HG03575 (cell line): ENCODE measurements at regions not wholly inside any gene's neighbourhood (a gene's known extent, or its start where the extent isn't known, plus 50 kb on each side); places are given as distances from the start of the nearest gene placed in this dataset.

Experiments used
- ATAC-seq: cut with Tn5 transposase; IDR thresholded peaks from one replicate; pipeline ENCODE4 v1.9.1; 2021; ENCODE audit not compliant: unreplicated experiment, insufficient number of reproducible peaks, low FRiP score; ENCODE audit errors: extremely low read depth

DNA sequence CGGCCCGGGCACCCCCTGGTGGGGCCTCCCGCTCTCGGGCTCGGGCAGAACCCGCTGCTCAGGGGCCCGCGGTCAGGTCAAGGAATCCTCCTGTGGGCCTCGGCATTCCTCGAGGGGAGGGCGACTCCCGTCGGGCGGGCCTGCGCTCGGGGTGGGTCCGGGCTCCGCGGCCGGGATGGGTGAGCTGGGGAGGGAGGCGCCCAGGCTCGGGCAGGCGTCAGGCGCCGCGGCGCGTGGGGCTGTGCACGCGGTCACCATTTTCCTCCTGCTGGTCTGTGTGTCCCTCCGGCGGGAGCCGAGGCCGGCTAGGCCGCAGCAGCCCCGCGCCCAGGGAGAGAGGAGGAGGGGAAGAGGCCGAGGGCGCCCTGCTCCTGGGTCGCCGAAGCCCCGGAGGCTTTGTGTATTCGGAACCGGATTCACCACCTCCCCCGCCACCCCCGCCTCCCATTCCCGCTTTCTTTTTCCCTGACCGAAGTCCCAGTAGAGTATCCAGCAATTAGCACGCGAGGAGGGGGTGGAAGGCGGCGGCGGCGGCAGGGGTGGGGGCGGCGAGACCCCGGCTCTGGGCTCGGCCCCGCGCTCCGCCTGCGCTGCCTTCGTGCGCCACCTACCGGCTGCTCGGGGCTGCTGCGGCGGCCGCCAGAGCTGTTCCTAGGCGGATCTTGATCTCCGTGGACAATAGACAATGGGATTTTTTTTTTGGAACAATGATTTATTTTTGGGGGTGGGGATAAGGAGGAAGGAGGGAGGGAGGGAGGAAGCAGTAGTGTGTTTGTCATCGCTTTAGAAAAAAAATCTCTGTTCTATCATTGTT lies 99.0 kb upstream of the MAML3 start:
- no peak for ATAC-seq

DNA sequence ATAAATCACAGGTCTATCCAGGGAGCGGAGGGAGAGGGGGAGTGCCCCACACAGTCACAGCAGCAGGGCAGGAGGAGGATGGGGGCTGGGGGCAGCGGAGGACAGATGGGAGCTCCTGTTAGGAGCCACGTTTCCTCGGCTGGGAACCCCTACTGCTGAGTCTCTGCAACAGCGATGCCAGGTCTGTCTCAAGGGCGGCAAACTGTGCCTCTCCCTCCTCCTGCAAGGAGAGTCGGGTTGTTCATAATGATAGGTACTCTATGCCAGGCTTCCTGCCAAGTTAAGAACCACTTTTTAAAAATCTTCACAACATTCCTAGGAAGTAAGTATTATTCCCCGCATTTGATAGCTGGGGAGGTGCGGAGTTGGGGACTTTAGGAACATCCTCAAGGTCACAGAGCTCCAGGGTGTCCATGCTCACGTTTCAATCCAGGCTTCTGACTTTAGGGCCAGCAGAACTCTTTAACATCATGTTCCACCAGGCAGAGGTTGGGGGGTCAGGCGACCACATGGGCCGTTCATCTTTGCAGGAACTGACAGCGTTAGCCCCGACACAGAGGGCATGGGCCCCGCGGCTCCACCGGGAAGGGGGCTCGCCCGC lies 98.3 kb upstream of the MAML3 start:
- ATAC-seq: no peak

DNA sequence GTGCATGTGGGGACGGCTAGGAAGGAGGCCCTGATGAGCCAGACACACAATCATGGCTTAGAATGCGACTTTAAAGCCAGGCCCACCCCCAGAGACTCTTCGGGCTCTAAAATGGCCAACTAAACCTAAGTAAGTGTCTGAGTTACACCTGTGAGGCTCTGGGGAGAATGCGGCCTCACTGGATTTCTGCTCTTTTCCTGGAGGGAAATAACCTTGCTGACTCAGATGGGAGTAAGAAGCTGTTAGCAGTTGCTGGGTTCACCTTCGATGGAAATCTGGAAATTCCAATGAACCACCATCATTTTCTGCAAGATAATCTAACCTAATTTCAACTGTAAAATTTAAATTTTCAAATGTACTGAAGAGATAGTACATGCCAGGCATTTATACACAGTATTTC lies 97.6 kb upstream of the MAML3 start:
- ATAC-seq: no peak

DNA sequence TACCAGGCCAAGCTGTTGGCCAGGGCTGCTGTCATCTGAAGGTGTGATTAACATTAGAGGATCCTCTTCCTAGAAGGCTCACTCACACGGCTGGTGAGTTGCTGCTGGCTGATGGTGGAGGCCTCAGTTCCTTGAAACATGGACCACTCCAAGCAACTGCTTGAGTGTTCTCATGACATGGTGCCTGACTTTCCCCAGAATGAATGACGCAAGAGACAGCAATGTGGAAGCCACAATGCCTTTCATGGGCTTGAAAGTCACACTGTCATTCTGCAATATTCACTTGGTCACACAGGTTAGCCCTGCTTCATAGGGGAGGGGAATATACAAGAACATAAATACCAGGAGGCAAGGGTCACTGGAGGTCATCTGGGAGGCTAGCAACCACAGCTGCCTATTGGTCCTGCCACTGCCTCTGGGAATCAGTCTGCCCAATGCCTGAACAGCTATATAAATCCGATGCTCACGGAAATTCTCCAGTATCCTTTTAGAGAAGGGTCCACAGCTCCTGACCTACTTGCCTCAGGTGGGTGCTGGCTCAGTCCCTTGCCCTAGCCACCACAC lies 97.1 kb upstream of the MAML3 start:
- no peak for ATAC-seq

DNA sequence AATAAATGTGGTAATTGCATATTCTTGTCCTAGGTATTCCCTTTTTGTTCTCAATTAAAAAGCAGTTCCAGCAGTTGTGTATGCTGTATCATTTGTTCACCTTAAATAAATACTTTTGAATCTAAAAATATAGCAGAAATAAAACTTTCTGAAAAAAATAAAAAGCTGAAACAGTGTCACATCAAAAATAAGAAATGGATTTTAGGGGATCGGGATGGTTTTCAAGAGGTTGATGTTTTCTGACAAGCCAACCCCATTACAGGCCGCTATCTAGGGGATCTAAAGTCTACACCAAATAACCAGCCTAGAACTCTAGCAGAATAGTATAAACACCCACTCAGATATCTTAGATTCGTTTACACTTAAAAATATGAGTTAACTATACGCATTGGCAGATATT lies 95.4 kb upstream of the MAML3 start:
- no peak for ATAC-seq

DNA sequence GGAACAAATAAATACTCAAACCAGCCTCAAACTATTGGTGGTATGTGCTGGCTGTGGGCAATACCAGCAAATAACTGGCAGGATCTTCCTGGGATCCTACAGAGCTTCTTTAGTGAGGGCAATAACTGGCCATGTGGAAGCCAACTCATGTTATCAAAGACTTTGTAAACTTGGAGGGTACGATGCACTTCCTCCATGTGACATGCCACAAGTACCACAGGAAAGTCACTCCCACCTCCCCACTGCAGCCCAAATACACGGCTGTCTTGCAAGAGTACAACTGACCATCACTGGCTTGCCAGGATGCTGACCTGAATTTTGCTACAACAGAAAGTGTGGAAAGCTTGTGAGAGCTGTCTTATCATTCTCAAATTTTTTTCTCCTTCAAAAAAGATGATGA lies 93.3 kb upstream of the MAML3 start:
- no peak for ATAC-seq

DNA sequence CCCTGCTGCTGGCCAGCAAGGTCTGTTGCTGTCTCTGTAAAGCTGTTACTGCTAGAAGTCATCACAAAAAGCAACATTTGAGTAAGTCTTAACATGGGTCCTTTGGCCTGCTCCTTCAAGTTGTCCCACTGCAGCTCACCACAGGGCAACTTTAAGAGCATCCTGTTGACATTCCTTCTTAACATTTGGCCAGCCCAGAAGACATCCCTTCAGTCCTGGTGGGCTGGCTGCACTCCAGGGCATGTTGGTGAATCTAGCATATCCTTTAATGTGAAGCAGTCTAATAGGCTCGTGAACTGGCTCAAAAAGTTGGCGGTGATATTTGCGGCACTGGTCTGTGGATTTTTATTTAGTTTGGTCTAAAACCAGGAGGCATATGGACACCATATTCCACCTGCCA lies 92.2 kb upstream of the MAML3 start:
- no peak for ATAC-seq

DNA sequence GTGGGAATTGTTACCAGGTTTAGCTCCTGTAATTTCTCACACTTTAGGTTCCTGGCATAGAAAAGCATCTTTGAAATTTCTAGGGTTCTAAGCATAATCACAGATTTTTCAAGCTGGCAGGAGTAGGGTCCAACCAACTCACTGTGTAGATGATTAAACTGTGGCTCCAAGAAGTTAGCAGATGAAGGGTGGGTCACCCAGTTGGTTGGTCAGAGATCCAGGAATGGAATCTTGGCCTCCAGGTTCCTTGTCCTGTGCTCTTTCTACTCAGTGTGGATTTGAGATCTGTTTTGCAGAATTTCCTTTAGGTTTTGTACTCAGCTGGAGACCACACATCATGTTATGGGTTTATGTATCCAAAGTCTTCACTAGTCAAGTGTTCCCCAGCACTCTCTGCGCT lies 90.3 kb upstream of the MAML3 start:
- no peak for ATAC-seq

DNA sequence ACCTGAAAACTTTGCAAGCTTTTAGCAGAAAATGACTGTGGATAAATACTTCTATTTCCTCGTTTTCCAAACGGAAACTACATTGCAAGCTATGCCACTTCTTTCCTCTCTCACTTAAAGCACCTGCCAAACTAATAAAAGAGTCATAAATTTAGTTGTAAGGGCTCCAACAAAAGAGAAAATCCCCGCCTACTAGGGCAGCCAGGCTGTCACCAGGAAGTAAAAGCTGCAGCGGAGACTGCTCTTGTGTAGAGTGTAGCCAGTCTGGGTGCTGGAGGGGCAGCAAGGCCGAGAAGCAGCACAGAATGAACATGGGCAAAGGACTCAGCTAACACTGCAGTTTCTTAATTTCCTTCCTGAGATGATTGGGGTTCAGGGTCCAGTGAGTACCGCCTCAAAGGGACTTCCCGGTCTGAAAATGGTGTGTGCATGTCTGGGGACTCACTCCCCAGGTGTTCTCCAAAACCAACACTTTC lies 89.3 kb upstream of the MAML3 start:
- peak; percentile 54 for ATAC-seq

DNA sequence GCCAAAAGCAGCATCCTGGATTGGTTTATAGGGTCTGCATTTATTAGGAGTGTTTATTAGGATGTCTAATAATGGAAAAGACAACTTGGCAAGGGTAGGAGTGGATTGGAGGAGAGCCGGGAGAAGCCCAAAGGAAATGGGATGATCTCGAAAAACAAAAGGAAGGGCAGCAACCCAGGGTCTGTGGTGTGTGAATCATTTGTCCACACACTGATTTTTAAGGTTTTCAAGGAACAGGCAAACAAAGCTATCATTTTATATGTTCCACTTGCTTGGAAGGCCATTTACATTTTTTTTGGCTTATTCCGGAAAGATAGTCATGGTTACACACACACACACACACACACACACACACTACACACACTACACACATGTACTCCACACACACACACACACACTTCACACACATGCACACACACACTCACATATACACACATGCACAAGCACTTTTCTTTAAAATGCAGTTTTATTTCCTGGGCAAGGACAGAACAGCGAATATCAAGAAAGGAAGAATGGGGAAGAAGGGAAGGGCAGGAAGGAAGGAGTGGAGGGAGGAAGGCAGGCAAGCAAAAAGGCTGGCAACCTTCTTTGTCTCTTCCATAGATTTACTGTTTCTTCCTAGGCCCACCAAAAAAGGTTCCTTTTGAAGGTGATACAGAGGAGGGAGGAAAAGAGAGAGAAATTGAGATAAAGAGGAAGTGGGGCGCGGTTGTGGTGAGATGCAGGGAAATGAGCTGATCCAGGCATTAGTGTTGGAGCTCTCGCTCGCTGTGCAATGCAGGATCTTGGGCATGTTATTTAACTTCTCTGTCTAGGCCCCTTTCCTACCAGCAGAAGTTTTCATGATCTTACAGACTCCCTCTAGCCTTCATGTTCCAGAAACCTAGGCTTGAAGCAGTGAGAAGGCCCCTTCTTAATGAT lies 88.6 kb upstream of the MAML3 start:
- ATAC-seq: no peak

DNA sequence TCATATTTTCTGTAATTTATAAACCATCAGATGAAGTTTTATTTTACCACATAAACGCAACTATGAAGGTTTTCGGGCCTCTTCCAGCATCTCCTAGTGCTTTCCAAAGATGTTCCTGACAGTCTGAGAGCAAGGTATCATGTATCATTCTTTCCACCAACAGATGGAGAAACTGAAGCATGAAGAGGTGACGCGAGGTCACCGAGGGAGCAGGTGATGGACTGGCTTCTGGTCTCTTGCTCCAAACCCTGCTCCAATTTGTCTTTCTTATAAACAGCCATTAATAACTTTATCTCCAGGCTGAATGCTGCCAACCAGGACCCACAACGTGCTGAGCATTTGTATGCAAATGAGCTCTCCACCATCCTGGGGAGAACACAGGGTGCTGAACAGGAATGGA lies 86.3 kb upstream of the MAML3 start:
- no peak for ATAC-seq

DNA sequence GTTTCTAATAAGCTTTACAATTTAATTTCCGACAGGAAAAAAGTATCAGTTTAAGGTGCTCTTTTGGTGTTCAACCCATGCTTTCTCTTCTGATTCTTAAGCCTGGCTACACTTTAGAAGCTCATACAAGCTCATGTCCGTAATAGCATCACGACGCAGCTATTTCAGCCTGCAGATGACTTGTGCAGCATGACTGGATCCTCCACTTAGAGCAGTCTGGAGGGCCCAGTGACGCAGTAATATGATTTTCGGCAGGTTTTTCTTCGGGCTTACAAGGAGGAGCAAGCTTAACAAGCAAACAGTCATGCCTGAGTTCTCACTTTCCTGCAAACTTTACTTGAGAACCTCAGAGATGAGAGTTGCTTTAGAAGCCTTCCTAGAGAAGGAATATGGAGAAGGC lies 85.3 kb upstream of the MAML3 start:
- no peak for ATAC-seq

DNA sequence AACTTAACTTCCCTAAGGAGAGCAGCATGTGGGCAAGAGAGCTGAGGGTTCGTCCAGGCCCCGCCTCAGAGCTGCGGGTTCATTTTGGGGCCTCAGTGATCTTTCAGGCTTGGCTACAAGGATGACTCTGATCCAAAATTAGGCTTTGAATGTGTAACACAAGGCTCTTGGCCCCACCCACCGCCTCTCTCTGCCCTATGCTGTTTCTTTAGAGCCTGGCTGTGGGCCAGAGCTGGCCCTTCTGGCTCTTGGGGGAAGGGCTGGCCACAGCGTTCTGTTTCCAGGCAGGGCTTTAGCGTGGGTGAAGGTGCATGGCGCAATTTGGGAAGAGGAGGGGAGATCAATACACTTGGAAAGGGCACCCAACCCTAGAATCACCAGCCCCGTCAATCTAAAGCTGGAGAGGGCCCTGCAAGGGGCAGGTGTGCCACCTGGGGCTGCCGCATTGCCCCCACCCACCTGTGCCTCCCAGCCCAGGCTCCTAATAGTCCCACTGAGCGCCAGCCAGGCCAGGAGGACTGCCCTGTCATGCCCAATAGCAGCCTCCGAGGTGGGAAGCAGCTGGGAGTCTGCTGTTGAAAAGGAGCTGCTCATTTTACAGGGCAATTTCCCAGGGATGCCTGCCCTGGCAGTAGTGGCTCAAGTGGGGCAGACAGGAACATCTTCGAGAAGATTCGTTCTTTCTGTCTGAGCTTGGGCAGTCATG lies 84.5 kb upstream of the MAML3 start:
- no peak for ATAC-seq

DNA sequence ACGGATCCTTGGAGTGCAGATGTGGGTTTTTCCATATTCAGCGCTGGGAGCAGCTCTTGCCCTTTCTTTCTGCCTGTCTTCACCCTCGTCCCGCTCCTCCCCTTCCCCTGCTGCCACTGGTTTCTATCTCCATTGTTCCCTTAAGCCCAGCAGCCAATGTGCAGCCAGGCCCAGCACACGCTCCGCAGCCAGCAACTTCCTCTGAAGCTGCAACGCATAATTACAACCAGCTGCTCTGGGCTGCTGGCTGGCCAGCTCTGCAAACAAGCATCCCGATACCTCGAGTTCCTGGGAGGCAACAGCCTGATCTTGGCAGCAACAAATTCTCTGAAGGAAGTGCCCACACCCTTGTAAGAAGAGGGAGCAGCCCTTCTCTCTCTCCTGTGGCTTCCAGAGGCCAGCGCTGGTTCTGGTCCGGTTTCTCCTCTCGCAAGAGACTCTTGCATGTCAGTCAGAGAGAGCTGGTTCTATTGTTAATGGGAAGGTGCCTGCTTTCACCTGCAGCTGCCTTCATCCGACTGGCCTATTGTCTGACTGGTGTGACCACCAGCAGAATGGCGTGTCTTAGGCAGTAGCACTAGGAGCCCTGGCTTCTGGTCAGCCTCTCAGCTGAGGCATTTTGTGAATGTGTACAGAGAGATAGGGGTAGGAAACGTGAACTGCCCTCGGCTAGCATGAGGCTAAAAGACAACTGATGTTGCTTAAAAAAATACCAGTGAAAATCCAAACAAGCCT lies 83.8 kb upstream of the MAML3 start:
- ATAC-seq: no peak

DNA sequence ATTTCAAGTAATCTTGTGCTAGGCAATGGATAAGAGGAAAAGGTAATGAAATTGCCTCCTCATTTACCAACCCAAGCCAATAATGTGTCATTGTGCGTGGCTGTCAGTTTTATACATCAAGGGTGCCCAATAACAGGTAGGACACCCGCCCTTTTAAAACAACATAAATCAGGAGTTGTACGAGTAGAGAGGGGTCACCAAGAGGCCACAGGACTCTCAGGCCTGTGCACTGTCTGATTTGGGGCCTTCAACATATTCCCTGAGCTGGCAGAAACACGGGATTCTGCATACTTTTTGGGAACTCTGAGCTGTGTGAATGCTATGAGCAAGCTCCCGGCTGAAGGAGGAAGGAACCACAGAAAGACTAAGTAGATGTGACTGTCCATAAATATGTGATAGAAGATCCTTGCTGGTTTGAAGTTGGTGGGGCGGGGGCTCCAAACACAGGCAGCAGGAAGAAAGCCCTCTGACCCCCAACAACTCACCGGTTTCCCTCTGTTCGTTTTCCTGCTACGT lies 82.7 kb upstream of the MAML3 start:
- ATAC-seq: no peak

DNA sequence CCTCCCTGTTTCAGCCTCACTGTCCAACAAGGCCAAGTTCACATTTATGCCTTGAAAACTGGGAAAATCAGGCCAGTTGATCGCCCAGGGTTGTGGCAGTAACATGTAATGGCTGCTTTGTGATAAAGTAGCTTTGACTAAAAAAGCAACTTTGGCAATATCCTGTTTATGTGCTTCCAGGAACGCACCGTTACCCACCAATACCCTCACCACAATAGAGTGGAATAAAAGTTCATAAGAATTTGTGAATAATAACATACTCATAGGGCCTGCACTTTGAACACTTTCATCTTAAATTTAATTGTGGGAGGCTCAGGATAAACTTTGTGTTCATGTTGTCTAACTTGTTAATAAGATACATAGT lies 80.7 kb upstream of the MAML3 start:
- no peak for ATAC-seq

DNA sequence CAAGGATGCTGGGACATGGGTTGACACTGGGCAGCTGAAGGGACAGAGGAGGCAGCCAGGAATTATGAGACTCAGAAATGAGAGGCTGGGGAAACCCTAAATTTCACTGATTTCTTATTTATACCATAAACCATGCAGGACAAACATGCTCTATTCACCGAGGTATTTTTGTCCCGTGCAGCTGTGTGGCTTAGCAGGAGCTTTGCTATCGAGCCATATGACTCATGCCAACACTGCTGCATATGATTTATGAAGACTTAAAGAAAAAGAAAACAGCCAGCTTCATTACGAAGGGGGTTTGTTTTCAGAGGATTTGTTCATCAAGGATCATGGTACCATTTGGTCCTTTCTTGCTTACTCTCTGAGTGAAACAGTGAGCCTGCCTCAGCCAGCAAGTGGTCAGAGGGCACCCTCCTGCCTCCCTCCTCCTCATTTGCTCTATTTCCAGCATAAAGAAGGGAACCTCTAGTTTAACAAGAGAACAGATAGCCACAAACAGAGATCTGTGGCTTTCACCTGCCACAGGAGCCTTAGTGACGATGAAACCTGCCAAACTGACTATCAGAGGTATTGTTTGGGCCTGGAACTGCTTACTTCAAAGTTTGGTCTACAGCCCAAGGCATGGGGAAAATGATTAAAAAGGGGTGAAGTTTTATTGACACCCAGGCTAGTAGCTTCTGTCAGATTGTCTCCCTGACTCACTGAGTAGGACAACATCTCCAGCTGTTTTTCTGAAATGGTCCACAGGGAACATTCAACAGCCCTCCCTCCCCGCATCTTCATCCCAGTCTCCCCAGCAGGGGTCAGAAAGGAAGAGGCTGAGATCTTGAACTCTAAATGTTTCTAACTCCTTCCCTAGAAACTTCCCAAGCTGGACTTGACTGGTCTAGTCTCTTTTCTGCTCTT lies 80.1 kb upstream of the MAML3 start:
- ATAC-seq: no peak
